ENCODE measurements at regions not wholly inside any gene's neighbourhood (a gene's known extent, or its start where the extent isn't known, plus 50 kb on each side); places are given as distances from the start of the nearest gene placed in this dataset.

- Mint-ChIP-seq H3K27me3 (ENCODE audit: low read depth) (peaks cover 12% of the 10 kb centered on the region), H3K4me1 (peaks cover 52% of the 10 kb centered on the region), H3K36me3 (ENCODE audit: low read depth) (no peaks in the 10 kb centered on the region), H3K27ac (peak overlapping the region in 2 of 3 experiments; percentile 54 to 87), H3K4me3 (no peak overlapping the region), H3K9me3 (peaks cover 7% of the 10 kb centered on the region)
- TF ChIP-seq CTCF (IDR thresholded peaks at IDR 0.05; ENCODE audit: unreplicated experiment in 3 of 3) = no peak
Observed at GRCh38 chr7:42687211-42688055, 224.4 kb downstream of the C7orf25 start.

- peaks cover 12% of the 10 kb centered on the region for H3K27me3 Mint-ChIP-seq (ENCODE audit: low read depth)
- peaks cover 46% of the 10 kb centered on the region for H3K4me1 Mint-ChIP-seq
- no peak overlapping the region for H3K4me3 Mint-ChIP-seq
- peaks cover 7% of the 10 kb centered on the region for H3K9me3 Mint-ChIP-seq
- no peaks in the 10 kb centered on the region for H3K36me3 Mint-ChIP-seq (ENCODE audit: low read depth)
- TF ChIP-seq CTCF (IDR thresholded peaks at IDR 0.05; ENCODE audit: unreplicated experiment in 3 of 3) = no peak
- peak overlapping the region; percentile 27 to 87 (median 54) for H3K27ac Mint-ChIP-seq
Observed at GRCh38 chr7:42686594-42687156, 225.2 kb downstream of the C7orf25 start.

- Mint-ChIP-seq H3K27me3 (ENCODE audit: low read depth) (peaks cover 12% of the 10 kb centered on the region), H3K9me3 (peaks cover 7% of the 10 kb centered on the region), H3K4me3 (no peak overlapping the region), H3K27ac (peak overlapping the region in 2 of 3 experiments; percentile 8 to 87), H3K36me3 (ENCODE audit: low read depth) (no peaks in the 10 kb centered on the region), H3K4me1 (peaks cover 39% of the 10 kb centered on the region)
- TF ChIP-seq CTCF (IDR thresholded peaks at IDR 0.05; ENCODE audit: unreplicated experiment in 3 of 3) = no peak
Observed at GRCh38 chr7:42685911-42686310, 226.0 kb downstream of the C7orf25 start.

DNA sequence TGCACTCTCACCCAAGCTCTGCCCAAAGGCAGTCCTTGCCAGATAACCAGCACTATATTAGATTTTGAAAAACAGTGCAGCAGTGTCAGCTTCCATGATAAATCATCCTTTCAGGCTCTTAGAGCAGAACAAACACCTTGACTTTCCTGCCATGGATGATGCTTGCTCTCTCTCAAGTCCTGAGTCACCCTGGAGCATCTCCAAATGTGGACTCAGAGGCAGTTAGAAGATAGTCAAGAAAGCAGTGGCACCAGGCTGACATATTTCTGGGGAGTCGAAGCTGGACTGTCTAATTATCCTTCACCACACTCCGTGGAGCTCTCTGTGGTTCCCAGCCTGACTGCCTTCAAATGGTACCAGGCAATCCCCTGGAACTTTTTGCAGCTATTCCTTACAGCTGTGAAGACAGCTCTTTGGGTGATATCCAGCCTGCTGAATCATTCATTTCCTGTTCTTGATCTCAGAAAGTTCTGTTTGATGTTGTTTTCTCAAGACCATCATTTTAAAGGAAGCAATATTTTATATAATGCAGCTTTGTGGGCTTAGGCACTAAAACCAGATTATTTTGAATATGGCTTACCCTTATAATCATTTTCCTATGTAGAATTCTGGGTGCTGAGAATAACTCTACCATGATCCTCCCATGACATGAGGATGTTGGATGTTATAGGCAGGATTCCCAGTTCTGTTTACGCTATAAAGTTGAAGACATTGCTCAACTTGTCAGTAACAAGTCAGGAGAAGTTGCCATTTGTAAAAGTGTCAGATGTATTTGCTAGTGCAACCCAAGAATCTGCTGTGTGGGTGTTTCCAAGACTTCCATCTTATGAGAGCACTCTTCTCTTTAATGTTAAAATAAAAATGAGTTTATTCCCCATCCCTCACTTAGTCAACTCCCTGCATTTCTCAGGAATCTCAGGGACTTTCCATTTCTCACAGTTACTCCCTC lies 233.8 kb downstream of the C7orf25 start:
- Mint-ChIP-seq H3K4me3 (peak overlapping the region in 1 of 3 experiments; percentile 2), H3K4me1 (peaks cover 53% of the 10 kb centered on the region), H3K27ac (peak overlapping the region; percentile 91 to 96 (median 94)), H3K36me3 (ENCODE audit: low read depth) (peaks cover 7% of the 10 kb centered on the region), H3K9me3 (peaks cover 5% of the 10 kb centered on the region), H3K27me3 (ENCODE audit: low read depth) (no peaks in the 10 kb centered on the region)
- no peak for TF ChIP-seq CTCF (IDR thresholded peaks at IDR 0.05; ENCODE audit: unreplicated experiment in 3 of 3)

- Mint-ChIP-seq H3K27ac (peak overlapping the region in 2 of 3 experiments; percentile 50 to 57), H3K36me3 (ENCODE audit: low read depth) (peaks cover under 1% of the 10 kb centered on the region), H3K27me3 (ENCODE audit: low read depth) (no peaks in the 10 kb centered on the region), H3K4me3 (no peak overlapping the region), H3K9me3 (no peaks in the 10 kb centered on the region), H3K4me1 (peaks cover 72% of the 10 kb centered on the region)
- no peak for TF ChIP-seq CTCF (IDR thresholded peaks at IDR 0.05; ENCODE audit: unreplicated experiment in 3 of 3)
Observed at GRCh38 chr7:42674541-42674940, 237.3 kb downstream of the C7orf25 start.

Measured in nephron (organoid).